ENCODE measurements at regions not wholly inside any gene's neighbourhood (a gene's known extent, or its start where the extent isn't known, plus 50 kb on each side); places are given as distances from the start of the nearest gene placed in this dataset.

GRCh38 chr1:82266351-82266750 is 465.6 kb downstream of the ADGRL2 start:
- no peak for TF ChIP-seq CTCF (IDR thresholded peaks at IDR 0.05)
- TF ChIP-seq POLR2A (IDR thresholded peaks at IDR 0.05): no peak
- TF ChIP-seq POLR2AphosphoS5 (IDR thresholded peaks at IDR 0.05): no peak
- no peak for TF ChIP-seq EP300 (IDR thresholded peaks at IDR 0.05)
